Prostate gland (tissue), 2 donors: ENCODE measurements at regions not wholly inside any gene's neighbourhood (a gene's known extent, or its start where the extent isn't known, plus 50 kb on each side); places are given as distances from the start of the nearest gene placed in this dataset.

ENCODE experiments used
- POLR2A ChIP-seq: fragments of 450-650 bp; IDR thresholded peaks from one replicate; pipeline ENCODE4 v1.6.1; 2016; ENCODE audit warnings: antibody characterized with exemption, mild to moderate bottlenecking
- POLR2AphosphoS5 ChIP-seq: sonication (generic); formaldehyde crosslinking; IDR thresholded peaks from one replicate; pipeline ENCODE4 v1.6.1; 2017; ENCODE audit warnings: antibody characterized with exemption
- TF ChIP-seq, protein P1 (sequence below), 4 experiments: fragments of 200-600 bp in 2 of 4; fragments of 450-650 bp in 2 of 4; sonication (generic) in 2 of 4; IDR thresholded peaks; 1 replicate in 3 of 4; 2 replicates in 1 of 4; pipeline ENCODE4 v1.5.1; 2016 to 2019; ENCODE audit warnings: antibody characterized with exemption in 4 of 4, mild to moderate bottlenecking in 2 of 4, moderate library complexity in 2 of 4

DNA sequence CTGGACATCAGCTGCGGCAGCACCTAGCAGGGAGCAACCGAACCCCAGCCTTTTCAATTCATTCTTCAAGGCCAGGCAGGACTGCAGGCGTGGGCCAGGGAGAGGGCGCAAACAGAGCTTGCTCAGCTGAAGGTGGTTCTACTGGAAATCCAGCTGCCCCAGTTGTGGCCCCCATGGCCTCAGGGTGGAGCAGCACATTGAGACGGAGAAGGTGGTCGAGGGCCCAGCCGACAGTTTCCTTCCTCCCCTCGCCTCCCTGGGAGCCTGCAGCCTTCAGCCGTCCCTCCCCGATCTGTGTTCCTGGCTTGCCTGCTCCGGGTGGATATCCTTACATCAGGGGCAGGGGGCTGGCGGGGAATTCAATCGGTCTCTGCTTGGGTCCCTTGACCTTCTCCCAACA is 217.8 kb downstream of the ANKRD60 start:
- TF ChIP-seq, protein P1, sequence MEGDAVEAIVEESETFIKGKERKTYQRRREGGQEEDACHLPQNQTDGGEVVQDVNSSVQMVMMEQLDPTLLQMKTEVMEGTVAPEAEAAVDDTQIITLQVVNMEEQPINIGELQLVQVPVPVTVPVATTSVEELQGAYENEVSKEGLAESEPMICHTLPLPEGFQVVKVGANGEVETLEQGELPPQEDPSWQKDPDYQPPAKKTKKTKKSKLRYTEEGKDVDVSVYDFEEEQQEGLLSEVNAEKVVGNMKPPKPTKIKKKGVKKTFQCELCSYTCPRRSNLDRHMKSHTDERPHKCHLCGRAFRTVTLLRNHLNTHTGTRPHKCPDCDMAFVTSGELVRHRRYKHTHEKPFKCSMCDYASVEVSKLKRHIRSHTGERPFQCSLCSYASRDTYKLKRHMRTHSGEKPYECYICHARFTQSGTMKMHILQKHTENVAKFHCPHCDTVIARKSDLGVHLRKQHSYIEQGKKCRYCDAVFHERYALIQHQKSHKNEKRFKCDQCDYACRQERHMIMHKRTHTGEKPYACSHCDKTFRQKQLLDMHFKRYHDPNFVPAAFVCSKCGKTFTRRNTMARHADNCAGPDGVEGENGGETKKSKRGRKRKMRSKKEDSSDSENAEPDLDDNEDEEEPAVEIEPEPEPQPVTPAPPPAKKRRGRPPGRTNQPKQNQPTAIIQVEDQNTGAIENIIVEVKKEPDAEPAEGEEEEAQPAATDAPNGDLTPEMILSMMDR (IDR thresholded peaks at IDR 0.05): no peak
- TF ChIP-seq POLR2A: no peak
- no peak for TF ChIP-seq POLR2AphosphoS5
